Liver (tissue), 8 donors: ENCODE measurements at regions not wholly inside any gene's neighbourhood (a gene's known extent, or its start where the extent isn't known, plus 50 kb on each side); places are given as distances from the start of the nearest gene placed in this dataset.

Experiments
- DNase-seq: peaks from one replicate; pipeline ENCODE4 v3.0.0-alpha.2; 2017; ENCODE audit warnings: low spot score
- H3K27ac ChIP-seq, 2 donors: one replicate each; pipeline ENCODE4 v1.7.0; 2013; ENCODE audit warnings: inconsistent platforms in 2 of 2, low read length in 2 of 2, control low read depth in 1 of 2, low read depth in 1 of 2, mild to moderate bottlenecking in 1 of 2
- H3K27me3 ChIP-seq, 4 donors: one replicate each; pipeline versions ENCODE4 v1.6.1 to v1.7.0; 2013; ENCODE audit warnings: low read length in 3 of 4, inconsistent platforms in 1 of 4, mild to moderate bottlenecking in 1 of 4, moderate library complexity in 1 of 4; ENCODE audit not compliant: control insufficient read depth in 4 of 4, insufficient read depth in 4 of 4
- H3K36me3 ChIP-seq, 4 donors: one replicate each; pipeline versions ENCODE4 v1.6.1 to v1.7.0; 2013; ENCODE audit warnings: low read length in 3 of 4, mild to moderate bottlenecking in 3 of 4, low read depth in 1 of 4, moderate library complexity in 1 of 4; ENCODE audit not compliant: control insufficient read depth in 4 of 4, insufficient read depth in 3 of 4
- H3K4me1 ChIP-seq, 4 donors: one replicate each; pipeline versions ENCODE4 v1.6.1 to v1.7.0; 2013; ENCODE audit warnings: low read length in 3 of 4, mild to moderate bottlenecking in 3 of 4, moderate library complexity in 1 of 4; ENCODE audit not compliant: control insufficient read depth in 4 of 4, insufficient read depth in 4 of 4
- H3K4me3 ChIP-seq, 3 donors: one replicate each; pipeline versions ENCODE4 v1.6.1 to v1.7.0; 2013; ENCODE audit warnings: low read length in 3 of 3, control low read depth in 1 of 3, low read depth in 1 of 3, mild to moderate bottlenecking in 1 of 3
- H3K9ac ChIP-seq, 2 donors: one replicate each; pipeline ENCODE4 v1.7.0; 2013; ENCODE audit warnings: low read length in 2 of 2, mild to moderate bottlenecking in 2 of 2, moderate library complexity in 2 of 2, control low read depth in 1 of 2, low read depth in 1 of 2
- H3K9me3 ChIP-seq, 4 donors: one replicate each; pipeline versions ENCODE4 v1.6.1 to v1.7.0; 2013; ENCODE audit warnings: low read length in 3 of 4; ENCODE audit not compliant: control insufficient read depth in 4 of 4
- FOXA1 ChIP-seq: IDR thresholded peaks from 2 replicates; pipeline ENCODE4 v1.6.1; 2016; ENCODE audit warnings: antibody characterized with exemption
- FOXA2 ChIP-seq: IDR thresholded peaks from 2 replicates; pipeline ENCODE4 v1.6.1; 2016; ENCODE audit warnings: antibody characterized with exemption
- GABPA ChIP-seq, 2 donors: IDR thresholded peaks in 1 of 2; conservative IDR thresholded peaks in 1 of 2; 2 replicates each; pipeline ENCODE4 v1.6.1; 2016; ENCODE audit warnings: antibody characterized with exemption in 2 of 2, mild to moderate bottlenecking in 1 of 2, moderate library complexity in 1 of 2
- HNF4A ChIP-seq, 2 donors: conservative IDR thresholded peaks; 2 replicates each; pipeline ENCODE4 v1.6.1; 2016; ENCODE audit warnings: antibody characterized with exemption in 2 of 2, mild to moderate bottlenecking in 2 of 2
- HNF4G ChIP-seq: IDR thresholded peaks from 2 replicates; pipeline ENCODE4 v1.6.1; 2016; ENCODE audit warnings: antibody characterized with exemption
- JUND ChIP-seq, 2 donors: IDR thresholded peaks; 2 replicates each; pipeline ENCODE4 v1.6.1; 2016; ENCODE audit warnings: antibody characterized with exemption in 2 of 2
- NR2F2 ChIP-seq: IDR thresholded peaks from 2 replicates; pipeline ENCODE4 v1.6.1; 2016; ENCODE audit warnings: antibody characterized with exemption
- RAD21 ChIP-seq, 2 donors: IDR thresholded peaks; 2 replicates each; pipeline ENCODE4 v1.6.1; 2016; ENCODE audit warnings: antibody characterized with exemption in 2 of 2, mild to moderate bottlenecking in 2 of 2
- RXRA ChIP-seq, 2 donors: IDR thresholded peaks; 2 replicates each; pipeline ENCODE4 v1.6.1; 2017 to 2018; ENCODE audit warnings: antibody characterized with exemption in 2 of 2, mild to moderate bottlenecking in 1 of 2
- SP1 ChIP-seq: IDR thresholded peaks from 2 replicates; pipeline ENCODE4 v1.6.1; 2018; ENCODE audit warnings: antibody characterized with exemption, mild to moderate bottlenecking
- TAF1 ChIP-seq: conservative IDR thresholded peaks from 2 replicates; pipeline ENCODE4 v1.6.1; 2016; ENCODE audit warnings: antibody characterized with exemption, mild to moderate bottlenecking
- YY1 ChIP-seq: IDR thresholded peaks from 2 replicates; pipeline ENCODE4 v1.6.1; 2016; ENCODE audit warnings: antibody characterized with exemption, mild to moderate bottlenecking
- ZBTB33 ChIP-seq: IDR thresholded peaks from 2 replicates; pipeline ENCODE4 v1.6.1; 2016; ENCODE audit warnings: antibody characterized with exemption
- WGBS: extraction: QIAGEN DNeasy Blood & Tissue Kit; methylation state at CpG from one replicate; pipeline ENCODE4 v1.1.7; 2013; 5-methylcytosine and 5-hydroxymethylcytosine counted together
- TF ChIP-seq, protein P1 (sequence below): IDR thresholded peaks from 2 replicates; pipeline ENCODE4 v1.6.1; 2016; ENCODE audit warnings: antibody characterized with exemption, mild to moderate bottlenecking
- TF ChIP-seq, protein P2 (sequence below): IDR thresholded peaks from 2 replicates; pipeline ENCODE4 v1.6.1; 2016; ENCODE audit warnings: antibody characterized with exemption
- TF ChIP-seq, protein P3 (sequence below): IDR thresholded peaks from 2 replicates; pipeline ENCODE4 v1.6.1; 2016; ENCODE audit warnings: antibody characterized with exemption
- TF ChIP-seq, protein P4 (sequence below): fragments of 150-350 bp; IDR thresholded peaks from 2 replicates; pipeline ENCODE4 v1.5.1; 2017; ENCODE audit warnings: improper control_type of control experiment, low read depth, low read length; ENCODE audit not compliant: missing input control
- donor health status: healthy.
- donor health status: healthy.
- donor health status: healthy.
- donor health status: healthy.
- donor health status: healthy.

GRCh38 chr2:187194049-187194448 is 254.0 kb downstream of the CALCRL start:
- no peak overlapping the region for H3K27ac ChIP-seq
- no peaks in the 10 kb centered on the region for H3K9me3 ChIP-seq
- no peaks in the 10 kb centered on the region for H3K4me1 ChIP-seq

GRCh38 chr2:187188783-187189631 is 259.0 kb downstream of the CALCRL start:
- WGBS: 65% methylated on average over 4 of the region's 4 CpGs
- H3K27me3 ChIP-seq: no peaks in the 10 kb centered on the region
- no peak for DNase-seq

More at GRCh38 chr2:187194049-187194448, 254.0 kb downstream of the CALCRL start:
- no peak for TF ChIP-seq JUND (IDR thresholded peaks at IDR 0.05)
- no peak for TF ChIP-seq NR2F2
- TF ChIP-seq FOXA2: no peak
- TF ChIP-seq YY1: no peak
- TF ChIP-seq, protein P1, sequence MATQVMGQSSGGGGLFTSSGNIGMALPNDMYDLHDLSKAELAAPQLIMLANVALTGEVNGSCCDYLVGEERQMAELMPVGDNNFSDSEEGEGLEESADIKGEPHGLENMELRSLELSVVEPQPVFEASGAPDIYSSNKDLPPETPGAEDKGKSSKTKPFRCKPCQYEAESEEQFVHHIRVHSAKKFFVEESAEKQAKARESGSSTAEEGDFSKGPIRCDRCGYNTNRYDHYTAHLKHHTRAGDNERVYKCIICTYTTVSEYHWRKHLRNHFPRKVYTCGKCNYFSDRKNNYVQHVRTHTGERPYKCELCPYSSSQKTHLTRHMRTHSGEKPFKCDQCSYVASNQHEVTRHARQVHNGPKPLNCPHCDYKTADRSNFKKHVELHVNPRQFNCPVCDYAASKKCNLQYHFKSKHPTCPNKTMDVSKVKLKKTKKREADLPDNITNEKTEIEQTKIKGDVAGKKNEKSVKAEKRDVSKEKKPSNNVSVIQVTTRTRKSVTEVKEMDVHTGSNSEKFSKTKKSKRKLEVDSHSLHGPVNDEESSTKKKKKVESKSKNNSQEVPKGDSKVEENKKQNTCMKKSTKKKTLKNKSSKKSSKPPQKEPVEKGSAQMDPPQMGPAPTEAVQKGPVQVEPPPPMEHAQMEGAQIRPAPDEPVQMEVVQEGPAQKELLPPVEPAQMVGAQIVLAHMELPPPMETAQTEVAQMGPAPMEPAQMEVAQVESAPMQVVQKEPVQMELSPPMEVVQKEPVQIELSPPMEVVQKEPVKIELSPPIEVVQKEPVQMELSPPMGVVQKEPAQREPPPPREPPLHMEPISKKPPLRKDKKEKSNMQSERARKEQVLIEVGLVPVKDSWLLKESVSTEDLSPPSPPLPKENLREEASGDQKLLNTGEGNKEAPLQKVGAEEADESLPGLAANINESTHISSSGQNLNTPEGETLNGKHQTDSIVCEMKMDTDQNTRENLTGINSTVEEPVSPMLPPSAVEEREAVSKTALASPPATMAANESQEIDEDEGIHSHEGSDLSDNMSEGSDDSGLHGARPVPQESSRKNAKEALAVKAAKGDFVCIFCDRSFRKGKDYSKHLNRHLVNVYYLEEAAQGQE: no peak
- no peak for TF ChIP-seq HNF4A (conservative IDR thresholded peaks at IDR 0.05)
- TF ChIP-seq RXRA (IDR thresholded peaks at IDR 0.05): no peak
- no peak for TF ChIP-seq SP1
- no peak for TF ChIP-seq RAD21 (IDR thresholded peaks at IDR 0.05)
- Histone ChIP-seq H3K27me3 (no peaks in the 10 kb centered on the region), H3K4me3 (no peak overlapping the region), H3K36me3 (no peaks in the 10 kb centered on the region), H3K9ac (no peak overlapping the region)
- no peak for DNase-seq

More at GRCh38 chr2:187188783-187189631, 259.0 kb downstream of the CALCRL start:
- Histone ChIP-seq H3K9ac (no peak overlapping the region), H3K9me3 (no peaks in the 10 kb centered on the region), H3K27ac (no peak overlapping the region), H3K4me1 (no peaks in the 10 kb centered on the region), H3K4me3 (no peak overlapping the region), H3K36me3 (no peaks in the 10 kb centered on the region)
- TF ChIP-seq ZBTB33 (no peak), YY1 (no peak), FOXA2 (no peak), HNF4G (no peak), RAD21 (IDR thresholded peaks at IDR 0.05) (no peak), JUND (IDR thresholded peaks at IDR 0.05) (no peak), FOXA1 (no peak), TAF1 (no peak), GABPA (IDR thresholded peaks at IDR 0.05 in 1 of 2, conservative IDR thresholded peaks at IDR 0.05 in 1 of 2) (no peak), RXRA (IDR thresholded peaks at IDR 0.05) (no peak), HNF4A (conservative IDR thresholded peaks at IDR 0.05) (no peak)
- TF ChIP-seq, protein P2, sequence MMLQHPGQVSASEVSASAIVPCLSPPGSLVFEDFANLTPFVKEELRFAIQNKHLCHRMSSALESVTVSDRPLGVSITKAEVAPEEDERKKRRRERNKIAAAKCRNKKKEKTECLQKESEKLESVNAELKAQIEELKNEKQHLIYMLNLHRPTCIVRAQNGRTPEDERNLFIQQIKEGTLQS: no peak
- TF ChIP-seq, protein P3, sequence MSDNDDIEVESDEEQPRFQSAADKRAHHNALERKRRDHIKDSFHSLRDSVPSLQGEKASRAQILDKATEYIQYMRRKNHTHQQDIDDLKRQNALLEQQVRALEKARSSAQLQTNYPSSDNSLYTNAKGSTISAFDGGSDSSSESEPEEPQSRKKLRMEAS: no peak
- TF ChIP-seq, protein P4, sequence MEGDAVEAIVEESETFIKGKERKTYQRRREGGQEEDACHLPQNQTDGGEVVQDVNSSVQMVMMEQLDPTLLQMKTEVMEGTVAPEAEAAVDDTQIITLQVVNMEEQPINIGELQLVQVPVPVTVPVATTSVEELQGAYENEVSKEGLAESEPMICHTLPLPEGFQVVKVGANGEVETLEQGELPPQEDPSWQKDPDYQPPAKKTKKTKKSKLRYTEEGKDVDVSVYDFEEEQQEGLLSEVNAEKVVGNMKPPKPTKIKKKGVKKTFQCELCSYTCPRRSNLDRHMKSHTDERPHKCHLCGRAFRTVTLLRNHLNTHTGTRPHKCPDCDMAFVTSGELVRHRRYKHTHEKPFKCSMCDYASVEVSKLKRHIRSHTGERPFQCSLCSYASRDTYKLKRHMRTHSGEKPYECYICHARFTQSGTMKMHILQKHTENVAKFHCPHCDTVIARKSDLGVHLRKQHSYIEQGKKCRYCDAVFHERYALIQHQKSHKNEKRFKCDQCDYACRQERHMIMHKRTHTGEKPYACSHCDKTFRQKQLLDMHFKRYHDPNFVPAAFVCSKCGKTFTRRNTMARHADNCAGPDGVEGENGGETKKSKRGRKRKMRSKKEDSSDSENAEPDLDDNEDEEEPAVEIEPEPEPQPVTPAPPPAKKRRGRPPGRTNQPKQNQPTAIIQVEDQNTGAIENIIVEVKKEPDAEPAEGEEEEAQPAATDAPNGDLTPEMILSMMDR: no peak
